ENCODE measurements at regions not wholly inside any gene's neighbourhood (a gene's known extent, or its start where the extent isn't known, plus 50 kb on each side); places are given as distances from the start of the nearest gene placed in this dataset.

GRCh38 chr2:181354626-181355025 is 102.6 kb upstream of the ITGA4 start:
- no peak for DNase-seq

- DNase-seq: no peak
Observed at GRCh38 chr2:181356526-181357130, 100.6 kb upstream of the ITGA4 start.

GRCh38 chr2:181357979-181358378 is 99.2 kb upstream of the ITGA4 start:
- DNase-seq: no peak

GRCh38 chr2:181362561-181362960 is 94.6 kb upstream of the ITGA4 start:
- no peak for DNase-seq

- DNase-seq: no peak
Observed at GRCh38 chr2:181363164-181363563, 94.0 kb upstream of the ITGA4 start.

GRCh38 chr2:181364492-181365170 is 92.6 kb upstream of the ITGA4 start:
- DNase-seq: no peak

GRCh38 chr2:181366675-181367175 is 90.5 kb upstream of the ITGA4 start:
- DNase-seq: no peak

GRCh38 chr2:181367411-181367810 is 89.8 kb upstream of the ITGA4 start:
- DNase-seq: no peak

- DNase-seq: no peak
Observed at GRCh38 chr2:181367906-181368435, 89.2 kb upstream of the ITGA4 start.

GRCh38 chr2:181370126-181370525 is 87.1 kb upstream of the ITGA4 start:
- DNase-seq: no peak

- DNase-seq: no peak
Observed at GRCh38 chr2:181371195-181371594, 86.0 kb upstream of the ITGA4 start.

- DNase-seq: no peak
Observed at GRCh38 chr2:181371782-181372645, 85.2 kb upstream of the ITGA4 start.

GRCh38 chr2:181372646-181373040 is 84.5 kb upstream of the ITGA4 start:
- DNase-seq: no peak

GRCh38 chr2:181374781-181375675 is 82.2 kb upstream of the ITGA4 start:
- no peak for DNase-seq

GRCh38 chr2:181376442-181376841 is 80.7 kb upstream of the ITGA4 start:
- no peak for DNase-seq

- DNase-seq: no peak
Observed at GRCh38 chr2:181376999-181377398, 80.2 kb upstream of the ITGA4 start.

- no peak for DNase-seq
Observed at GRCh38 chr2:181378491-181378890, 78.7 kb upstream of the ITGA4 start.

- DNase-seq: no peak
Observed at GRCh38 chr2:181380581-181380980, 76.6 kb upstream of the ITGA4 start.

GRCh38 chr2:181384923-181385322 is 72.3 kb upstream of the ITGA4 start:
- DNase-seq: no peak

GRCh38 chr2:181389524-181389923 is 67.7 kb upstream of the ITGA4 start:
- DNase-seq: no peak

- DNase-seq: no peak
Observed at GRCh38 chr2:181393472-181393871, 63.7 kb upstream of the ITGA4 start.

- no peak for DNase-seq
Observed at GRCh38 chr2:181394741-181395437, 62.3 kb upstream of the ITGA4 start.

Data from stimulated activated naive CD4-positive, alpha-beta T cell treated with Interleukin-2 at 50 U/mL for 16 hours (primary cell).